ENCODE measurements at regions not wholly inside any gene's neighbourhood (a gene's known extent, or its start where the extent isn't known, plus 50 kb on each side); places are given as distances from the start of the nearest gene placed in this dataset.

GRCh38 chr6:43972179-43972912, 154.9 kb downstream of the MRPL14 start:
- TF ChIP-seq CTCF (conservative IDR thresholded peaks at IDR 0.05; ENCODE audit: low read length) = 0 out of 2 replicates have a peak, but pooled peaks have one; percentile 6
- H3K4me3 ChIP-seq (ENCODE audit: low read length) = no peak overlapping the region
- DNase-seq (ENCODE audit: low read depth) = peak; percentile 52

- TF ChIP-seq CTCF (conservative IDR thresholded peaks at IDR 0.05; ENCODE audit: low read length) = no peak
- no peak for DNase-seq (ENCODE audit: low read depth)
- no peak overlapping the region for H3K4me3 ChIP-seq (ENCODE audit: low read length)
These were observed 155.5 kb downstream of the MRPL14 start for GRCh38 chr6:43971776-43972126.

- no peak for DNase-seq (ENCODE audit: low read depth)
- no peak for TF ChIP-seq CTCF (conservative IDR thresholded peaks at IDR 0.05; ENCODE audit: low read length)
- no peak overlapping the region for H3K4me3 ChIP-seq (ENCODE audit: low read length)
These were observed 156.1 kb downstream of the MRPL14 start for GRCh38 chr6:43970913-43971775.

GRCh38 chr6:43970068-43970912, 157.0 kb downstream of the MRPL14 start:
- no peak for DNase-seq (ENCODE audit: low read depth)
- H3K4me3 ChIP-seq (ENCODE audit: low read length) = no peak overlapping the region
- no peak for TF ChIP-seq CTCF (conservative IDR thresholded peaks at IDR 0.05; ENCODE audit: low read length)

GRCh38 chr6:43969158-43969981, 157.9 kb downstream of the MRPL14 start:
- TF ChIP-seq CTCF (conservative IDR thresholded peaks at IDR 0.05; ENCODE audit: low read length) = no peak
- H3K4me3 ChIP-seq (ENCODE audit: low read length) = no peak overlapping the region

More at GRCh38 chr6:43969158-43969981, 157.9 kb downstream of the MRPL14 start:
- DNase-seq (ENCODE audit: low read depth) = no peak

Data from AG10803 (cell line).